NCI-H128 (cell line): ENCODE measurements at regions not wholly inside any gene's neighbourhood (a gene's known extent, or its start where the extent isn't known, plus 50 kb on each side); places are given as distances from the start of the nearest gene placed in this dataset.
"Not testable (repeated sequence)": the region's sequence is repeated elsewhere in the genome, so short reads cannot be mapped to it uniquely, and the experiment has no call there.

Source experiments
- DNase-seq: peaks from one replicate; lab custom pipeline; 2025; ENCODE audit not compliant: unreplicated experiment; lab: John Stamatoyannopoulos, UW

DNA sequence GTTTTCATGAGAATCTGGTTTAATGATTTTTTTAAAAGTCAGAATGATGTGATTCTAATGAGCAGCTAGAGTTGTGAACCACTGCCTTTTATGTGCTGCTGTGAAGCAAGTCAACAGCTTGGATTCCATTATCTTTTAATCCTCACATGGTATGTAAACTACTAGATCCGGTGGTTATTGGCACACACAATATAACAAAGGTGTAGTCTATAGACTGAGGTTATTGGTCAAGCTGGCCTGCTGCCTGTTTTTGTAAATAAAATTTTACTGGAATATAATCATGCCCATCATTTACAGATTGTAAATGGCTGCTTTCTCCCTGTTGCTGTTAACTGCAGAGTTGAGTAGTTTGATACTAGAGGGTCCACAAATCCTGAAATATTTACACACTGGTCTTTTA is 103.1 kb downstream of the OTOL1 start:
- DNase-seq, result no peak

DNA sequence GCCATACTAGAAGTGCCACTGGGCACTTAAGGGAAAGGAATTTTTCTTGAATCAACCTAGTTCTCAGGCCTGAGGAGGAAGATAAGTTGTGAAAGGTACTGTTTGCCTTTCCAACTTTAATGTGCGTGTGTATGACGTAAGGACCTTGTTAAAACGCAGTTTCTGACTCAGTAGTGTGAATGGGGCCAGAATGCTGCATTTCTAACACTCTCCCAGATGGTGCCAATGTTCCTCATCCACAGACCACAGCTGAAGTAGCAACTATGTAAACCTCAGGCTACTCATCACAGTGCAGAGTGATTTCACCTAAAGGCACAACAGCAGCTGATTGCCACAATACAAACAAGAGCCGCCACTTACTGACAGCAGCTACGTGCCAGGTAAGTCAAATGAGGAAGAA is 103.6 kb downstream of the OTOL1 start:
- no peak for DNase-seq

DNA sequence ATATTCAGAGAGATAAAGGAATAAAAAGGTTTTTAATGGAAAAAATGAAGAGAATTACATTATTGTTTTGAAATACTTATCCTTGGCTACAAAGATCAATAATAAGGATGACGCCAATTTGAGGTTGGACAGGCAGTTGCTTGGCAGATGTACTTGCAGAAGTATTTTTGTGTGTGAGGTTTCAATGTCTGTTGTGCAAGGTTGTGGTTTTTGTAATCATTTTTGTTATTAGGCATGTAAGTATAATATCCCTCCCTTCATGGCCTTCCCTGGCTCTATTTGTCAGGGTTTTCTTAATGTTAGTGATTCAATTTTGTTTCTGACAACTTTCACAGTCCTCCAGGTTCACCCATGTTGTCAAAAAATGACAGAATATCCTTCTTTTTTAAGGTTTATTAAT is 105.9 kb downstream of the OTOL1 start:
- DNase-seq, result no peak

DNA sequence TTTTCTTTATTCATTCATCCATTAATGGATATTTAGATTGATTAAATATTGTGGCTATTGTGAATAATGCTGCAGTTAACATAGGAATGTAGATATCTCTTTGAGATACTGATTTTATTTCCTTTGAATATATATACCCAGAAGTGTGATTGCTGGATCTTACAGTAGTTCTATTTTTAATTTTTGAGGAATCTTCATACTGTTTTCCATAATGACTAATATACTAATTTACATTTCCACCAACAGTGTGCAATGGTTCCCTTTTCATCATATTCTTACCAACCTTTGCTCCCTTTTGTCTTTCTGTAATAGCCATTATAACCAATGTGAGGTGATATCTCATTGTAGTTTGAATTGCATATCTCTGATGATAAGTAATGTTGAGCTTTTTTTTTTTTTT is 106.3 kb downstream of the OTOL1 start:
- DNase-seq, result no peak

DNA sequence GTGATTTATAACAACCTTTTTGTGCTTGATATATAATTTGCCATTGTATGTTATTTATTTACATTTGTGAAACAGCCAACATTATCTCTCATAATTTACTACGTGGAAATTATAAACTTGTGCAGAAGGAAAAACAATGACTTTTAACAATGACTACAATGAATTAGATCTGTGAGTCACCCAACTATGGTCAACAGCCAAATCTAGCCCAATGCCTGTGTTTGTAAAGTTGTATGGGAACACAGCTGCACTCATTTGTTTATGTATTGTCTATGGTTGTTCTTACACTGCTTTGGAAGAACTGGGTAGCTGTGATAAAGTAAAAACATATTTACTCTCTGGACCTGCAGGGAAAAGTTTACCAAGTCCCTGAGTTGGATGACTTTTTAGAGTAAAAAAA is 110.4 kb downstream of the OTOL1 start:
- no peak for DNase-seq

DNA sequence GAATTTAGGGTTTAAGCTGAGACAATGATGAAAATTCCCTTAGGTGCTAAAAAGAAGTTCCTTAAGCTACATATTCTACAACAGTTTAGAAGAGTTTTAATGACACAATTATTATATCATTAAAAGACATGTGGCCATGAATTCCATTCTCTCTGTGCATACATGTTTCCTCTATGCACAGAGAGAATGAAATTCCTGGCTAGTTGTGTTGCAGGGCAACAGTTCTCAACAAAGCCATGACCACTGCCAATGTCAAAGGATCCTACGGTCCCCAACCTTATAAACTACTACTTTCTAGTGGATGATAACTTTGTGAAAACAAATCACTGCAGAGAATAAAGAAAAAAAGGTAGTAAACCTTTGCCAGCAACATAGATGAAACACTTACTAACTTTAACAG is 122.7 kb downstream of the OTOL1 start:
- DNase-seq, result no peak

DNA sequence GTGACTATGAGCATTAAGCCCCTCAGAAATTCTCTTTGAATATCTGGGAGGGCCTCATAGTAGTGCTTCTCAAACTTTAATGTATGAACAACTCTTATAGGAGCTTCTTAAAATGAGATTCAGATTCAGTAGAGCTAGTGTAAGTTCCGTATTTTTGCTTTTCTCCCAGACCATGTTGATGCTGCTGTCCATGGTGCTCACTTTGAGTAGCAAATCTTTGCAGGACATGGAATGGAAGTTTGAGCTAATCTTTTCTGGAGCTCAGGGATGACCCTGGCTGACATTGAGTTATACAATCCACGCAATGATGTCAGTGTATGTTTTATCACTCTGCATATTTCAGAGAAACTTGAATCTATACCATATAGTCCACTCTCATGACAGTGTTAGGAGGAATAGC is 134.2 kb downstream of the OTOL1 start:
- DNase-seq, result no peak

DNA sequence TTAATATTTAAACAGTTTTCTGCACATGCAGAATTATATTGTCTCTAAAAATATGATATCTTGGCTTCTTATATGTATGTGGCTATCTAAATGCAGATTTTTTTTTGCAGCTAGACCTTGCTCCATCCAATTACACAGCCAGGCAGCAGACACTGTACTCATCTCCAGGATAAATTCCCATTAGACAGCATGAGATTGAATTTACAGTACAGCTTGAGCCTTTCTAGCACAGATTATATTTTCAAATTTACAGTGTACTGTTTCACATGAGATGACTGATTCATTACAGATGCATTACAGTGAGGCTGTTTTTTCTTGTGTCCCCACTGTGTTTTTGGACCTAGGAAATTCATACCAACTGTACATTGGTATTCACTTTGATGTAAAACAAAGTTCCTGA is 134.9 kb downstream of the OTOL1 start:
- DNase-seq, result no peak

DNA sequence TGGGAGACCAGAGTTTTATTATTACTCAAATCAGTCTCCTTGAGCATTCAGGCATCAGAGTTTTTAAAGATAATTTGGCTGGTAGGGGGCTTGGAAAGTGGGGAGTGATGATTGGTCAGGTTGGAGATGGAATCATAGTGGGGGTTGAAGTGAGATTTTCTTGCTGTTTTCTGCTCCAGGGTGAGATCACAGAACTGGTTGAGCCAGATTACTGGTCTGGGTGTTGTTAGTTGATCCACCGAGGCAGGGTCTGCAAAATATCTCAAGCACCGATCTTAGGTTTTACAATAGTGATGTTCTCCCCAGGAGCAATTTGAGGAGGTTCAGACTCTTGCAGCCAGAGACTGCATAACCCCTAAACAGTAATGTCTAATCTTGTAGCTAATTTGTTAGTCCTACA is 141.0 kb downstream of the OTOL1 start:
- DNase-seq, result no peak

DNA sequence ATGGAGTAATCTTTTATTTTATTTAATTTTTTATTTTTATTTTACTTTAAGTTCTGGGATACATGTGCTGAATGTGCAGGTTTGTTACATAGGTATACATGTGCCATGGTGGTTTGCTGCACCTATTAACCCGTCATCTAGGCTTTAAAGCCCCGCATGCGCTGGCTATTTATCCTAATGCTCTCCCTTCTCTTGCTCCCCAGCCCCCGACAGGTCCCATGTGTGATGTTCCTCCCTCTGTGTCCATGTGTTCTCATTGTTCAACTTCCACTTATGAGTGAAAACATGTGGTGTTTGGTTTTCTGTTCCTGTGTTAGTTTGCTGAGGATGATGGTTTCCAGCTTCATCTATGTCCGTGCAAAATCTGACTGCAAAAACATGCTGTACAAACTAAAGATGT is 142.5 kb downstream of the OTOL1 start:
- DNase-seq, result not testable (repeated sequence)

DNA sequence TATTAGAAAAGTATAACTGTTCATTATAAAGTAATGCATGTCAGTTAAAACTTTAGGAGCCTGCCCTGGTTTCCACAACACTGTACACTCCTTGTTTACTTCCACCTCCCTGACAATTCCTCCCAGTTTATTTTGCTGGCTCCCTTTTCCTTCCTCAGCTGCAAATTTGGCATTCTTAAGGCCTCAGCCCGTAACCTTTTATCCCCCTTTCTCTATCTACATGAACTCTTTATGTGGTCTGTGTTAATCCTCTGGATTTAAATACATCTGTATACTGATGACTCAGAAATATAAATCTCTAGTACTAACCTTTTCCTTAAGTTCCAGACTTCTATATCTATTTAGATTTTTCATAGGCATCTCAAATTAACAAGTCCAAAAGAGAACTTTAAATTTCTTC is 143.6 kb downstream of the OTOL1 start:
- no peak for DNase-seq

DNA sequence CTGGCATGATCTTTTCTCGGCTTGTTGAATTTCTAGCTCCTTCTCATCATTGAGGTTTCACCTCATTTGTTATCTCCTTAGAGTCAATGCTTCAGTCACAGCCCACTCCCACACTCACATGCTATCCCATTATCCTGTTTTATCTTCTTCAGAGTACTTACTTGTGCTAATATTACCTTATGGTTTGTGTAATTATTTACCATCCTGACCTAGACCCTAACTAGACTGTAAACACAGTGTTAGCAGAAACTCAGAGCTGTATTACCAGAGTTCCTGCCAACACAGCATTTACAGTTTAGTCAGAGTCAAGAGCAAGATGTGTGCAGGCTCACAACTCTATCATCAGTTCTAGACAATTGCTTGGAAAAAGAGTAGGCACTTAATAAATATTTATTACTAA is 144.7 kb downstream of the OTOL1 start:
- no peak for DNase-seq

DNA sequence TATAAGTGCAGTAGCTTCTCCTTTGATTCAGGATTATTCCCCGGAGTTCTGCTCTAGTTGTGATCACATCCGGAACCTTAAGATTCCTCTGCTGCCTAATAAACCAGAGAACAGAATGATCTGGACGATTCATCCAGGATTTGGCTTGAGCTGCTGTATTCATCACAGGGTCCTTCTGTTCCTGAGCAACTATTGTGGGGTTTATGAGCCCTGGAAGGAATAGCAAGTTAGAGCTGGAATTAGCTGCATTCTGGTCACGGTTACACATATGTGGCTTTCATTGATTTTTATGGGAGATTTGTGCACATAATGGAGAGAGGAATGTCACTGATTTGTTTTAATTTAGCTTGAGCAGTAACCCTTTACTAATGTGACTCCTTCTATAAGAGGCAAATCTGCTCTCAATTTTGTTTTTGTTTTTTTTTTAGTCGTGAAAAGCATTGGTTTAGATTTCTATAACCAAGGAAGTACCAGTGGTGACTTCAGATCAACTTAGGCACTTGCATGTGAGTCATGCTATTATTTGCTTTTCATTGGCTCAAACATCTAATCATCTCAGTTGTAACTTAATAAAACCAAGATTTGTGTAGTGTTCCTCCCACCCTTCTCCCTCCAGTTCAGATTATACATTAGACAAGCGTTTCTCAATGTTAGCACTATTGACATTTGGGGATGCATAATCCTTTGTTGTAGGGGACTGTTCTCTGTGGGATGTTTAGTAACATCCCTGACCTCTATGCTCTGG is 148.5 kb downstream of the OTOL1 start:
- no peak for DNase-seq

DNA sequence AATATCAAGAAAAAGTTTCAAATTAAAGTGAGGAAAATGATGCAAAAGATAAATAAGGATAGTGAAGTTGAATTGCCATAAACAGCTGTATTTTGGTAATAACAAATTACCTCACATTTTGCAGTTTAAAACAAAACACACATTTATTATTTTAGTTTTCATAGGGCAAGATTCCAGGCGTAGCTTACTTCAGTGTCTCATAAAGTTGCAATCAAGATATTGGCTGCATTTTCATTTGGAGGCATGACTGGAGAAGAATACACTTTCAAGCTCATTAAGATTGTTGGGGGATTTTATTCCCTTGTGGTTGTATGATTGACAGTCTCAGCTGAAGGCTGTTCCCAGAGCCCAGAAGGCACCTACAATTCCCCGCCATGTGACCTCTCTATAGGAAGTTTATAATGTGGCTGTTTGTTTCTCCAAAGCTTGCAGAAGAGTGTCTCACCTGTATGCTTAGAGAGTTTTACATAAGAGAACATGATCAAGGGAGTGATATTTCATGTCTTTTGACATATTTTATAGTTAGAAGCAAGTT is 151.4 kb downstream of the OTOL1 start:
- no peak for DNase-seq

DNA sequence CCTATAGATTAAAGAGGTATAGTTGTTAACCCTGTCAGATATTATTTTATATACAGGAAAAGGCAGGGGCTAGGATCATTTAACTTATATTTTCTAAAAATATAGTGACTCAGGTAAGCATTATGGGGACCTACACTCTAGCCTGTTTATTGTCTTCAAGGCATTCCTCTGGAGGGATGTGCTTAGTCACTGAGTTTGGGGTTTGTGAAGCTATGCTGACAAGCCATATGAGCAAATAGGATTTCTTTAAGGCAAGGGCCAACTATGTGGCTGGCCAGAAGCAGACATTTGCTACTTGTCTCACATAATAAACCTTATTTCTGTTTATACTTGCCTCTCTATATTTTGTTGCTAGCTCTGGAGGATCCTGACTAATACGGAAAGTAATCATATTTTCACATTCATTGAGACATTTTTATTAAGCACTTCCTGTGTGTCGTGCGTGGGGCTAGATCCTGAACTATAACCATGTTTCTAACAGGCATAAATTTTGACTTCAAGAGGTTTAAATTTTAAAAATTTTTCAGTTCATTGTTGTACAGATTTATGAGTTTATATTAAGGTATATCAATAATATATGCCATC is 153.4 kb downstream of the OTOL1 start:
- DNase-seq, result no peak

DNA sequence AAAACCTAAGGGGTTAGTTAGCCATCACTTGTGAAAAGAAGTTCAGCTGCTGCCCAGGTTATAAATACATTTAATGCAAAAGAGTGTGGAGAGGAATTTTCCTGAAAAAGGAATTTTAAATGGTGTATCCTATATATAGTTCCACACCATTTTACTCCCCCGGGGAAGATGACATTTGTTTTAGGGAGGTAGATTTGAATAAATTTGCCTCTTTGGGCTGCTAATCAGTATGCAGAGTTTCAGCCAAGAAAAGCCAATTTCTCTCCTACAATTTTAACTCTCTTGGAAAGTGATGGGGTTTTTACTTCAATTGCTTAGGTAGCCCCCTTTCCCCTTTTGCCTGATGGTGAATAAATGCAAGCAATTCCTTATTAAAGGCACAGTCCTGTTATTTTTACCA is 161.2 kb downstream of the OTOL1 start:
- DNase-seq, result no peak

DNA sequence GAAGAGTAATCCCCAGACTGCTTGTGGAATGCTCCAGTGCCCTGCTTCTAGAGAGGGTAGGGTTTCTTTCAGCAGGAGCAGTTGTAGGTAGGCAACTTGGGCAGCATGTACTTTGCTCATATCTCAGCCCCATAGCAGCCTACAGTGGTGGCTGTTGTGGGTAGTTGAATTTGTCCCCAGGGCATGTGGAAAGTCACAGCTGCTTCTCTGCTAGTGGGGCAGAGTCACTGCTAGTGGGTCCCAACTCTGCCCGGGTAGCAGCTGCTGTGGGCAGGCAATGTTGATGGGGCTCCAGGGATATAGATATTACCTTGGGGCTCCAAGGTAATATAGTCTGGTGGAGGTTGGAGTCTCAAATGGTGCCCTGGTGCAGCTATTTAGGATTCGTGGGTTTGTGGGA is 174.5 kb downstream of the OTOL1 start:
- no peak for DNase-seq

DNA sequence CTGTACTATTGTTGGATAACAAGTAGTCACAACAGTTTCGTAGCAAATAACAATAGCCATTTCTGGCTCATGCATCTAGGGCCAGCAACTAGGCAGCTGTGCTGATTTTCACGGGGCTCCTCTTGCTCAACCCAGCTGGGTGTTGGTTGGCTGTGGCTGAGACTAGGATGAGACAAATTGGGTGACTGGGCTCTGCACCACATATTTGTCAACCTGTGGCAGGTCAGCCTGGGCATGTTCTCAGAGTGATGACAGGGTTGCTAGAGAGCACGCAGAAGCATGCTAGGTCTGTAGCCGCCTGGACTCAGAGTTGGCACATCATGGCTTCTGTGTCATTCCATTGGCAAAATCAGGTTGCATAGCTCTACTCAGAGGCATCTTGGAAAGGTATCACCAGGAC is 175.9 kb downstream of the OTOL1 start:
- DNase-seq, result no peak

DNA sequence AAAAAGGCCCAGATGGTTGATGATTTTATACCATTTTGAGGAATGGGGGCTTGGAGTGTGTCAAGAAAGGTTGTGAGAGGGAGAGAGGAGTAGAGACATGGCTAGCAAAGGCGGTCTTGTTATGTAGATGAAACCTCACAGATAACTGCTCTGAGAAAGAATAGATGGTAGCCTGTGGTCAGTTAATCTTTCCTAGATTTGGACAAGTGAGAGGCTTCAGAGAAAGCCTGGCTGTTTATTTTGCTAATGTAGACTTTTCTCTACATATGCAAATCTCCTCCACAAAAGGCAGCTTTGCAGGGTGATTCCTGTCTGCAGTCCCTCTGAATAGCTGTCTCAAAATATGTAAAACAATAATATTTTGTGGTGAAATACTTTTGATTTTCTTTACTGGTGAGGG is 177.3 kb downstream of the OTOL1 start:
- no peak for DNase-seq

DNA sequence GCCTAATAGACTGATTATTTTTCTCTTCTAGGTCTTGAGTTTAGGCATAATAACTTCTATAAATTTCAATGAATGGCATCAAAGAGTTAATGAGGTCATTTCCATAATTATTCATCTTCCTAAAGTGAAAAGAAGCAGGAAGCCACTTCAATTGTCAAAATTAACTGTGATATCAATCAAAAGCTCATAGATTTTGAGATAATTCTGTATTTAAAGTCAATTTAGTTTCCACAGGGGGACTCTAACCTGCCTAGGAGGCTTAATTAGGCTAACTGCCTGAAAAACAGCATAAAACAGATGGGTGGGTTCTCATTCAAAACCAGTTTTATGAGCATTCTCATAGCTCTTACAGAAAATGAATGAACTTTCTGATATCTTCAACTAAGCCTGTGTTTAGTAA is 177.8 kb downstream of the OTOL1 start:
- DNase-seq, result no peak

DNA sequence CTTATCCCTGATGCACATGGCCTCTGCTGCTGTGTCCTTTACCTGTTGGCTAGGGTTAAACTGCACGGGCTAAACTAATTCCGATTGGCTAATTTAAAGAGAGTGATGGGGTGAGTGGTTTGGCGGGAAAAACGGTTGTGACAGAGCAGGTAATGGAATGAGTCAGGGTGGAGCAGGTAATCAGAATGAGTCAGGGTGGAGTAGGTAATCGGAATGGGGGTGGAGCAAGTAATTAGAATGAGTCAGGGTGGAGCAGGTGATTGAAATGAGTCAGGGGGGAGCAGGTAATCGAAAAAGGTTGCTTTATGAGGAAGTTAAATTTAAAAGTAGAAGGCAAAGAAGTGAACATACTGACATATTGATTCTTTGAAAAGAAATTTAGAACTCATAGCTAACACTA is 185.2 kb downstream of the OTOL1 start:
- DNase-seq, result not testable (repeated sequence)

DNA sequence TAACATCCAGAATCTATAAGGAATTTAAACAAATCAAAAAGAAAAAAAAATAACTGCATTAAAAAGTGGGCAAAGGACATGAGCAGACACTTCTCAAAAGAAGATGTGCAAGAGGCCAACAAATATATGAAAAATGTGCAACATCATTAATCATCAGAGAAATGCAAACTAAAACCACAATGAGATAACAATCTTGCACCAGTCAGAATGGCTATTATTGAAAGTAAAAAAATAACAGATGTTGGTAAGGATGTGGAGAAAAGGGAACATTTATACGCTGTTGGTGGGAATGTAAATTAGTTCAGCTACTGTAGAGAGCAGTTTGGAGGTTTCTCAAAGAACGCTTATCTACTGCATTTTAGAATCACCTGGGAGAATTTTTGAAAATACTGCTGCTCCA is 186.1 kb downstream of the OTOL1 start:
- DNase-seq, result no peak
